K562 (cell line): ENCODE measurements at regions not wholly inside any gene's neighbourhood (a gene's known extent, or its start where the extent isn't known, plus 50 kb on each side); places are given as distances from the start of the nearest gene placed in this dataset.

Source experiments
- CTCF ChIP-seq, 3 experiments: IDR thresholded peaks in 2 of 3; conservative IDR thresholded peaks in 1 of 3; 2 replicates each; pipeline ENCODE4 v1.5.1; 2011 to 2012; ENCODE audit warnings: low read length in 3 of 3, mild to moderate bottlenecking in 3 of 3, control low read depth in 2 of 3, improper control_type of control experiment in 1 of 3, inconsistent platforms in 1 of 3, low read depth in 1 of 3, mixed read lengths in 1 of 3, moderate library complexity in 1 of 3; ENCODE audit not compliant: insufficient read depth in 2 of 3
- JUND ChIP-seq, 2 experiments: IDR thresholded peaks; 2 replicates in 1 of 2; 3 replicates in 1 of 2; pipeline ENCODE4 v1.6.1; 2011; ENCODE audit warnings: borderline replicate concordance in 2 of 2, low read depth in 2 of 2, low read length in 2 of 2, improper control_type of control experiment in 1 of 2, missing biosample characterization in 1 of 2, missing genetic modification characterization in 1 of 2, missing genetic modification reagents in 1 of 2
- MXI1 ChIP-seq: IDR thresholded peaks from 2 replicates; pipeline ENCODE4 v1.6.1; 2011; ENCODE audit warnings: low read depth, mild to moderate bottlenecking, improper control_type of control experiment, low read length
- STAG1 ChIP-seq: sonication (generic); formaldehyde crosslinking; IDR thresholded peaks from 2 replicates; pipeline ENCODE4 v1.5.0; 2020; ENCODE audit warnings: missing genetic modification reagents, borderline replicate concordance
- ZNF384 ChIP-seq: IDR thresholded peaks from 2 replicates; pipeline ENCODE4 v1.6.1; 2012; ENCODE audit warnings: low read depth, low read length, improper control_type of control experiment
- ZNF609 ChIP-seq: sonication (generic); formaldehyde crosslinking; IDR thresholded peaks from 2 replicates; pipeline ENCODE4 v1.8.1; 2023; ENCODE audit warnings: missing genetic modification reagents, mild to moderate bottlenecking, borderline replicate concordance

GRCh38 chr4:32043248-32043633 is 1323.1 kb downstream of the PCDH7 start:
- TF ChIP-seq ZNF384 (no peak), CTCF (IDR thresholded peaks at IDR 0.05 in 2 of 3, conservative IDR thresholded peaks at IDR 0.05 in 1 of 3; ENCODE audit: insufficient read depth in 2 of 3, low read depth in 1 of 3, low read length in 3 of 3) (no peak), STAG1 (CRISPR knock-in tag) (no peak), MXI1 (no peak), ZNF609 (CRISPR knock-in tag) (no peak), JUND (IDR thresholded peaks at IDR 0.05; ENCODE audit: borderline replicate concordance, low read depth, low read length) (no peak), JUND (tag; IDR thresholded peaks at IDR 0.05; ENCODE audit: borderline replicate concordance, low read depth, low read length) (no peak)
